Tongue (tissue), 1 donor: ENCODE measurements at regions not wholly inside any gene's neighbourhood (a gene's known extent, or its start where the extent isn't known, plus 50 kb on each side); places are given as distances from the start of the nearest gene placed in this dataset.
"Not testable (repeated sequence)": the region's sequence is repeated elsewhere in the genome, so short reads cannot be mapped to it uniquely, and the experiment has no call there.

Source experiments
- DNase-seq: peaks from one replicate; pipeline ENCODE4 v3.0.0-alpha.2; 2015

DNA sequence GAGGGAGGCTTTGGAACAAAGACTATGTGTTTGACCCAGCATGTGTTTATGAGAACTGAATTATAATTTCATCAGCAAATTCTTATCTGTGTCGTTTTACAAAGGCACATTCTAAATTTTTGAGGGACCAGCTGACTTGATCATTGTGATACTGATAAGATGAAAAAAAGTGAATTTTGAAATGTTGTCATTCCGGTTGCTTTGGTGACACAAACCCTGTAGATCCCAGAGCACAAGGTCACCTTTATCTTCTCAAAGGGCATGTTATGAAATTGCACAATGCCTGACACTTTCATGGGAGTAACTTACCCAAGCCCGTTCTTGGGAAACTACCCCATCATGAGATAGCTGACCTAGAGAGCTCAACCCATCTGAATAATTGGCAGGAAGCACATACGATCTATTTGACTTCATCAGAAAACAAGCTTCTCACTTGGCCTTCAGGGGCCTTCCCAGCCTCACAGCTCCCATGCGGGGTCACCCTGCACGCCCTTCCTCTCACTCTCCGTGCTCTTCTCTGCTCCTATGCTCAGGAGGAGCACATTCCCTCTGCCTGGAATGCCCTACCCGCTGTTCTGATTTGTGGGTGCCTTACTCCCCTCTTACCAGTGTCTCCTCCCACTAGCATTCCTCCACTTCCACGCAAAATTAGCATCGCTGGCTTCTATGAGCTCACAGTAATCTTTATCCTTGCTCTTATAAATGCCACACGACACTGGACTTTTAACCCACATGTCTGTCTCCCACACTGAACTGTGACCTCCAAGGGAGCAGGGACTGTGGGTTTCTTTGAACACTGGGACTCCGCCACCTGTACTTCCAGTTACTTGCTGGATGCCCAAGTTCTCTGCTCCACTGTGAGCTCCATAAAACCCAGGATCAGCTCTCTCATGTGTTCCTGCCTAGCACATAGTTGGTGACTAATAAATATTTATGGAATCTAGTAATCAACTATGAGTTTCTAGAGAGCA lies 555.8 kb upstream of the ID2 start:
- no peak for DNase-seq

DNA sequence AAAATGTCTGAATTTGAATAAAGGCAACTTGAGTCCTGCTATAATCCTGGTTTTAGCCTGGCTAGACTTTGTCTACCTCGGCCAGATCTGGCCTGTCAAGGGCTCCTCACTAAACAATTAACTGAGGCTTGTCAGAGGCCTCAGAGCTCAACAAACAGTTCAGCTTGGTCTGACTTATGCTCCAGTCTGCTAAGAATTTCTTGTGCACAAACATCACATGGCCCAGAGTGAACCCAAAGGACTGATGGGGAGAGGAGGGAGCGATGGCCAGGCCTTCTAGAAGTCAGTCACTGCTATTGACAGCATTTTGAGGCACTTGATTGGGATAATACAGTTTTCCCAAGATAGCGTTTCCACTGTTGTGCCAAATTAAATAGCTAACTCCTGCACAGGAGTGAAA lies 555.1 kb upstream of the ID2 start:
- no peak for DNase-seq

DNA sequence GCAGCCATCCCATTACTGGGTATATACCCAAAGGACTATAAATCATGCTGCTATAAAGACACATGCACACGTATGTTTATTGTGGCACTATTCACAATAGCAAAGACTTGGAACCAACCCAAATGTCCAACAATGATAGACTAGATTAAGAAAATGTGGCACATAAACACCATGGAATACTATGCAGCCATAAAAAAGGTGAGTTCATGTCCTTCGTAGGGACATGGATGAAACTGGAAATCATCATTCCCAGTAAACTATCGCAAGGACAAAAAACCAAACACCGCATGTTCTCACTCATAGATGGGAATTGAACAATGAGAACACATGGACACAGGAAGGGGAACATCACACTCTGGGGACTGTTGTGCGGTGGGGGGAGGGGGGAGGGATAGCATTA lies 550.4 kb upstream of the ID2 start:
- DNase-seq, result not testable (repeated sequence)

DNA sequence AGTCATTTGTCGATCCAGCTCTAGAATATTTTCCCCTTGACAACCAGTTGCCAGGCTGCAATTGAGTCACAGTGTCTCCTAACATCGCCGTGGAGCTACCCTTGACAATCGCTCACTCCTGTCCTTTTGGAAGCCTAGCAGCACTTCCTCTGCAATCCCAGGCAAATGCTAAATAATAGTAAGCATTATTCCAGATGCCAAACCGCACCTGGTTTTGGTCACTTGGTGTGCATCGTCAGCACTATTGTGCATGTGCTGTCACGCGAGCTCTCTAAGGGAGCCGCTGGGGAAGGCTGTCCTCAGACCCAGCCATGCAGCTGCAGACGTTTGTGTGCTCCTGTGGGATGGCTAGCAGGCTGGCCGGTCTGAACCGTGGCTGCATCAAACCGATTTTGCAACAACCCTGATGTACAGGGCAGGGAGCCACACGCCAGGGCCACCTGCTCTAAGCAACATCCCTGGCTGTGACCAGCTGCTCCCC lies 549.5 kb upstream of the ID2 start:
- peak; percentile 84 for DNase-seq

DNA sequence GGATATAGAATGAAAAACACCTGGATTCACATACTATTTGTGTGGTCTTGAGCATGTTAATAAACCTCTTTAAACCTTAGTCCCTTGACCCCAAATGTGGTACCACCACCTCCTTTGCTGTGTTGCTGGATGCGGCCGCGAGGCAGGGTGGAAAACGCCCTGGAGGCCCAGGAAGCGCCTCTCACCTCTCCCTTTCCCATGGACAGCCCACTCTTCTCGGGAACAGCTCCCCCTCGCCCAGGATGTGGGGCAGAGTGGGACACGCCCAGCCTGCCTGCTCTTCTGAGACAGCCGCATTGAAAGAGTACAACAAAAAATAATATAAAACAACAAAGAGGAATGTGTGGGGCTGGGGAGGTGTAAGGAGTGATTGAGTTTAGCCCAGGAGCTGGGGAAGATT lies 549.0 kb upstream of the ID2 start:
- DNase-seq, result no peak

DNA sequence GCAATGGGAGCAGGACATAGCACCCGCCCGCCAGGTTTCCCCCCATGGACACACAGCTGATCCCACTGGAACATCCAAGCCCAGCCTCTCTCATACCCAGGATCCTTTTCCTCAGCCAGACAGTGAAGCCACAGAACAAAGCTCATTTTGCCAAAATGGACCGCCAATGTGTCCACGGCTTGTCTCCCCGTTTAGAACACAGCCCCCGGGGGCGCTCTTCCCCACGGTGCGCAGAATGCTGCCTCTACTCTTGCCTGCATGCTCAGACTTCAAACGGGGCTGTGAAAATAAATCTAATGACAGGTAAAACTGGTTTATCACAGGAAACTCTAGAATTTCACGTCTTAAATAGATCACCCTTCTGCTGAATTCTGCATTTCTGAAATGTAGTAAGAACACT lies 548.5 kb upstream of the ID2 start:
- peak; percentile 29 for DNase-seq

DNA sequence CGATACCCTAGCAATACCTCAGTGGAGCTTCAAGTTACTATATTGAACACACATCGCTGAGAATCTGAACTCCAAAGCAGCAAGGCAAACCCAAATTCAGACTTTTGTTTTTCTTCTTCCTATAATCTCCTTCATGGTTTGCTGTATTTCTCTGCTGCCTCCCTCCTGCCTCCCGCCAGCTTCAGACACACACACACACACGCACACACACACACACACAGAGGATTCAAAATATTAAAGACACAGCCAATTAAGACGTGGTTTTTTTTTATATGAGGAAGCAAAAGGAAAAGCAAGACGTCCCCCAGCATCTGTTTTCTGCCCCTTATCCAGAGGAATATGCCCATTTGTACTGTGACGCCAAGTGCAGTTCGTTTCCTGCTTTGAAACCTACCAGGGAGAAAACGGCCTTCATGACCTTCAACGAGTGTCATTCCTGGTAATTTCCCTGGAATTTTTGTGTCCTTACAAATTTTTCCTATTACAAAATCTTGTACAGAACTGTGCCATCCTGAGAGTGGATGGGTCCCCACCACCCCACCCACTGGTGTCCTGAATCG lies 547.9 kb upstream of the ID2 start:
- no peak for DNase-seq

DNA sequence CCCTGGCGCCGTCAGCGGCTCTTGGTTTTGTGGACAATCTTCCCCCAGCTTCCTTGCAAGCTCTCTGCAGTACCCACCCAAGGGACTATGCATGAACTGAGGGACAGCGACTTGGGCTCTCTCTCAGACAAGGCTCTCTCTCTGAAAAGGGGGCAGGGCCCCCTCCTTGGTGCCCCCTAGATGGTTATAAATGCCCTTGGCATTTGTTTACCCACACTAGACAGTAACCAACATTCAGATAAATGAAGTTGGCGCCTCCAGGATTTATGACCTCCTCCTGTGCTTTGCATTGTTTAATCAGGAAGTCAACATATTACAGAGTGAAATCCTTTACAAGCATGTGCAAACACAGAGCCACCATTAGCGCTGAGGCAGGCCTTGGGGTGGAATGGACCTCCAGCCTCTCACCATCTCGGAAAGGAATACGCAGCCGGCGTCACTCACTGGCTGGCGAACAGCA lies 547.4 kb upstream of the ID2 start:
- no peak for DNase-seq

DNA sequence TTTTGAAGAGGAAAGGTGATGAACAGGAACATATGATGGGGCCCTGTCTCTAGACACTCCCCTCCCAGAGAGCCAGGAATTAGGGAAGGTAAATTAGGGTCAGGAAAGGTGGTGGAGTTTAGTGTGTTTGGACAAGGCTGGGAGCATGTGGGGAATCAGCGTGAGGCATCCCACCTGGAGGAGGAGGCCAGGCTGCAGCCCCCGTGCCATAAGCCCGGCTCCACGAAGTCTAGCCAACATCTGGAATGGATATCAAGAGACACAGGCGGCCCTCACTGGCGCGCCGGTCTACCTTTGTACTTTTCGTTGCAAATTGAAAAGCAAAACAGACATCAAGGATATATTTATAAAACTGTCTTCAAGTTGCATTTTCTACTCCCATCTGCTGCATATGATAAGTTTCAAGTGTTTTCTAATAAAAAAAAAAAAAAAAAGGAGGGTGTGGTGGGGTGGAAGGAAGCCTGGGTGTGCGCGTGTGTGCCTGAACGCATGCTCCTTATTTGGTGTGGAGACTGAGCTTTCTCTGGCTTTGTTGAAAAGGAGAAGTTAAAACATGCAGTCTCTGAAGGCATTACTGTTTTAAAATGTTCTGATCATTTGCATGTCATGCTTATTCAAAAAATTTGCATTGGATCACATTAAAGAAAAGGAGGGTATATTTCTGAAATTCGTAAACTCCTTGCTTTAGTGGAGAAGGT lies 546.7 kb upstream of the ID2 start:
- DNase-seq, result peak; percentile 64

DNA sequence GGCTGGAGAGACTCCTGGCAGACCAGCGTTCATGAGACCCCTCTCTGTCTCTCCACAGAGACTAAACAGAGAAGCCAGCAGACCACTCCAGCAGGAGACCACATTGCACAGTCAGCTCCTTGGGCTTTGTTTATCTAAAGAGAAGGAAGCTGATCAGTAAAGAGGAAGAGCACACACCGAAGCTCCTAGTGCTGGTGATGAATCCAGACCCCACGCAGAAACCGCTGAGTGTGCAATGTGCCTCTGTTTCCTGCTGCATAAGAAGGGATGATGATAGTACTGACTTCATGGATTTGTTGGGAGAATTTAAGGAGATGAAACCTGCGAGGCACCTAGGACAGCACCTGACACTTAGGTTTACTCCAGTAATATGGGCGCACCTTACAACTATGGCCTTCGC lies 544.1 kb upstream of the ID2 start:
- no peak for DNase-seq

DNA sequence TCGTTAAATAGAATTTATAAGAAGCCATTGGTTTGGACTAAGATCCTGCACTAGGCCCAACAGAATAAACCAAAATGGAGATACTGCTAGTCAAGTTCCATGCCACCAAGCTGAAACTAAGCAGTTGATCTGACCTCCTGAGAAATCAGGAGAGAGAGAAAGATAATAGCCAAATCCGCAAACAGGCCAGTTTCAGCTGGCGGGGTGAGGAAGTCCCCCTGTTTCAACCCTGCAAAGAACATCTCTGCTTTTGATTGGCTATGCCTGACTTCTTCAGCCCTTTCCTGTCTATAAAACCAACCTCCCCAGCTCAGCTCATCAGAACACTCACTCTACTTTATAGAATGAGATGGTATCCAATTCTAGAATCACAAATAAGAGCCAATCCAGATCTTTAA lies 543.3 kb upstream of the ID2 start:
- no peak for DNase-seq

DNA sequence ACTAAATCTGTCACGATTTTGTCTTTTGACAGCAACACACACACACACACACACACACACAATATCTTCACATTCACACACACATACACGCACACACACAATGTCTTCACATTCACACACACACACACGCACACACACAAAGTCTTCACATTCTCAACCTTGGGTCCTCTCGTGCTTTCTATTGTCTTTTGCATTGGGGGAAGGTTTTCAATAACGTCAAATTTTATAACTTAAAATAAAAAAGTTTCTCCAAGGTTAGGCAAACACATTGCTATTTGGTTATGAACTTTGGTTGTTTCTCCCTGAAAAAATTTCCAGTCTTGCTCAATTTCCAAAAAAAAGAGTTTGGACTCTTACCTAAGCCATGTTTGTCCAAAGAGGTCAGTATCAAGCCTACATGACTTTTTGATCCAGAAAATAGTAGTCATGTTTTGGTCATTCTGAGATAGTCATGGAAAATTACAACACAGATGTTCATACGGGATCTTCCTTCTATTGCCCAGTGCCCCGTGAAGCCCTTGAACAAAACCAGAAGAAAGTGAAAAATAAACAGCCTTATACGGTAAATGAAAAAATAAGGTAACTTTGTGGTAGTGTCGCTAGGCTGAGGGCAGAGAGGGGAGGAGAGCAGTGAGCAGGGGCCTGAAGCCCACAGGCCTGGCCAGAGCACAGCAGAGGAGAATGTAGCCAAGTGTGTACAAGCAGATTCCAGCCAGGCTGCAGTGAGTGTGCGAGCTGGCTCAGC lies 542.8 kb upstream of the ID2 start:
- DNase-seq, result no peak

DNA sequence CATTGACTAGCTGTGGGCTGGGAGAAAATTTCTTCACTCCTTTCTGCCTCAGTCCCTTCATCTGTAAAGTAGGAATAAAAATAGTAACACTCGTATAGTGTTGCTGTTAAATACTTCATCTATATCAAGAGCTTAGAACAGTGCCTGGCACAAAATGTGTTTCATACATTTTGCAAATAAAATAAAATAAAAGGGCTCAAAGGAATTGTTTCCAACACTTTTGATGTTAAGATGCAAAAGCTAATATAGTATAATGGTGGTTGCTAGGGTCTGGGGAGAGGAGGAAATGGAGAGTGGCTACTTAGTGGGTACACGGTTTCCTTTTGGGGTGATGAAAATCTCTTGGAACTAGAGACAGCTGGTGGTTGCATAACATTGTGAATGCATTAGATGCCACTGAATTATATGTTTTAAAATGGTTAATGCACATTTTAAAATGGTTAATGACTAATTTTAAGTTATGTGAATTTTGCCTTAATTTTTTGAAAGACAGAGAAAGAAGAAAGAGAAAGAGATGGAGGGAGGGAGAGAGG lies 542.1 kb upstream of the ID2 start:
- no peak for DNase-seq

DNA sequence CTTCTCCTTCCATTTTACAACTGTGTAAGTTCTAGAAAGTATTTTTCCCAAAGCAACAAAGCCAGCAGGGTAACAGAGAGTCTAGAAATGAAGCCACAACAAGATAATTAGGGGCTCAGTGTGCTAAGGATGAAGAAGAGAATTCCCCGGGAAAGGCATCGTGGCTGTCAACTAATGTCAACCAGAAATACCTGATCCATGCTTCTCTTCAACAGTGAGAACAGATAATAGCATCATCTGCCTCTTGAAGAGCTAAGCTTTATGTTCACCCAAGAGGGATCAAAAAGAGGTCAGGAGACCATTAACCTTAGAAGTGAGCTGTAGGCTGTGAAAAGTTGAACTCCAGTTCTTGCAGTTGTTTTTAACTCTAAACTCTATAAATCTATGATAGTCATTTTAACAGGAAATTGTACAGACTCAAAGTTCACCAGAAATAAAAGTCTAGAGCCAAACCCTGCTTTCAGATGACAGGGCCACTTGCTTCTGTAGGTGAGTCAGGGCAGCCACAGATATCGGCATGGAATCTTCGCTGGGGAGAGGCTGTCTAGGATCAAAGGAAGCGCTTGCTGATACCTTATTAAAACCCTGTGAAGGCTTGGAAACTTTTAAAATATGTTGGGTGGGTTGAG lies 540.7 kb upstream of the ID2 start:
- DNase-seq, result no peak

DNA sequence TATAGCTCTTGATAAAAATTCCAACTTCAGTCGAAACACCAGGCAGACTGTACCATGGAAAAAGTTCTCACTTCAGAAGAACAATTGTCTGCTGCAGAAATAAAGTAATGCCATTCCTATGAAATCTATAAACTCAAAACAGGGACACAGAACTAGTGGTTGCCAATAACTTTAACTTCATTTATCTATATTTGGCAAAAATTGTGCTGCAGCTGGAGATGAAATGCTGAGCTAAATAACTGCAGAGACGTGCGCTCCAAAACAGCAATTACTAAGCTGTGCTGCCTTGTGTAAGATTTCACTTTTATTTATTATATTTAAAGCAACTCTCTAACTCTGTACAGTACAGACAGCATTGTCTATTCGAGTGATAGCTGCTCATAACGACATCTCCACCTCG lies 540.1 kb upstream of the ID2 start:
- DNase-seq, result peak; percentile 76

DNA sequence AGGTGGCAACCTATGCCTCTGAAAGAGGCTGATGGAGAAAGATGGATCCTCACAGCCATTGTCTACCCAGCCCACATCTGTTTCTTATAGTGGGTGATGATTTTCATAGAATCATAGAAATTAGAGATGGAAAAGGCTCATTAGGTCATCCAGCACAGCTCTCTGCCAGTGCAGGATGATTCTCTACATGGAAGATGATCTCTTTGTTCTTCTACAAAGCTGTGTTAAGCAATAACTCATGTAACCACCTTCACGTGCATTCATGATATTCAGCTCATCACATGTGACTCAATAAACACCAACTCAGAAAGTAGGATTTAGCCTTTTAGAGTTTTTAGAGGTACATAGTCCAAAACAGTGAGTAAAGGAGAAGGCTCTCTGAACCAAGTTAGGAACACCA lies 539.4 kb upstream of the ID2 start:
- no peak for DNase-seq

DNA sequence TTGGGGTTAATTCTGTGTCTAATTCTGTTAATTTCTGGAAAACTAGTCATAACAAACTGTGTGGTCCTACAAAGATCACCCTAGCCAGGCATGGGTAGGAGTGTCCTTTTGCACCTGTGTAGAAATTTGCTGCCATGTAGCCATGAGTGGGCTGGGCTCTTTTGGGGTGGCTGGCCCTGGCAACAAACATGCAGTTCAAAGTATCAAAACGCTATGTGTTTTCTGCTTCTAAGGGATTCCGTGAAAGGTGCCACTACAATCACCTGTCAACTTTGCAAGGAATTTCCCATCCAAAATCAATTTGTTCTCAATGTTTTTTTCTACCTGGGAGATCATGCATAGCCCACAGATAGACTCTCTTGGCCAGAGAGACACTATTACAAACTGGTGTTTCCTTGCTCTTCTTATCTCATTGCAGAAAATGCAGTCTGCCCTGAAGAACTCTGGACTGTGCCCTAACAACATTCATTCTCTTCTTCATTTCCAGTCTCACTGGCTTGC lies 537.7 kb upstream of the ID2 start:
- DNase-seq, result no peak

DNA sequence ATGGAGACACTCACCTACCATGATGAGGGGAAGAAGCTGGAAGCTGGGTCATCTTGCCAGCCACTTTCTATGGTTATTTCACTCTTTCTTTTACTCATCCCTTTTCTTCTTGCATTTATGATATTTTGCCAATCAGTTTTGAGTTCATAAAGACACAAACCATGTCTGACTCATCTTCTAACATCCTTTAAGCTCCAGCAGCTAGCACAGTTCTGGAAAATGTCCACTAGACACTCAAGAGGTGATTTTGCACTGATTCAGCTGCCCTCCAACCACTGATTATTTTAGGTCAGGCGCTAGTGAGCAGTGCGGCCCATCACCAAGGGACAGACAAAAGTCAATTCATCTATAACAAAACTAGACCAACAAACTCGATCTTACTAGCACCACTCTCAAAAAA lies 537.1 kb upstream of the ID2 start:
- DNase-seq, result no peak

DNA sequence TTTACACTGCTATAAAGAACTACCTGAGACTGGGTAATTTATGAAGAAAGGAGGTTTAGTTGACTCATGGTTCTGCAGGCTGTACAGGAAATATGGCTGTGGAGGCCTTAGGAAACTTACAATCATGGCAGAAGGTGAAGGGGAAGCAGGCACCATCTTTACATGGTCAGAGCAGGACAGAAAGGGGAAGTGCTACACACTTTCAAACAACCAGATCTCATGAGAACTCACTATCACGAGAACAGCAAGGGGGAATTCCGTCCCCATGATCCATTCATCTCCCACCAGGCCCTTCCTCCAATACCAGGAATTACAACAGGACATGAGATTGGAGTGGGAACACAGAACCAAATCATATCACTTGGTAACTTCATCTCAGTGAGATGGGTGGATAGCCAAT lies 536.5 kb upstream of the ID2 start:
- not testable (repeated sequence) for DNase-seq

DNA sequence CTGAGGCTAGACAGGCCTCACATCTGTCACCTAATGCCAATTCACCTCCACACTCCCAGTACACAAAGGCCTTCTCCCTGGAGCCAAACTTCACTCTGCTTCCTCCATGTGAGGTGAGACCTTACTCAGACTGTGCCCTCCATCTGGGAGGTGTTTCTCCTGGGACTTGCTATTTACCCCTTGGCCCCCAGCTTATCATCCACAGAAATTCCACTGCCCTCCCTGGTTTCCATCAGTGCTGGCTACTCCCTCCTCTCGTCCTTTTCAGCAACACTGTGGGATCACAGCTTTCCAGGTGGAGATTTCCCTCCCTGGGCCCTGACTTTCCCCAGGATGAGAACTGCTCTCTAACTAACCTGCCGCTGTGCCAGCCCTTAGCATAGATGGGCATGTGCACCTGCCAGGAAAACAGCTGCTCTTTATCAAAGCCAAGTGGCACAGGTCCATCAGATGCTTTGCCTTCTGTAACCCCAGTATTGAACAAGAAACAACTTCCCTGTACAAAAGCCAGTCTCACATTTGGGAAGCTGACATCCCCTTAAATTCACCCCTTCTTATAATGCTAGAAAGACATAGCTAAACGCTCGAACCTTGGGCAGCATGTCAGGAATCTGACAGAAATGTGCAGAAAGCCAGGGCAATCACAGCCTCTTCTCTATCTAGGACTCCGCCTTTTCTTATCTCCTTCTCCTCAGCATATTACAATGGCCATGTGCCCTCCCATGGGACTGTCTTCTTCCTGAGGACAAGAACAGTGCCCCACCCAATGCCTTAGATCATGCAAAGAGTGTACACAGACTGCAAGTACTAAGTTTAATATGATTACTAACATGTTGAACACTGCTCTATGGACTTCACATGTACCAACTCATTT lies 535.5 kb upstream of the ID2 start:
- peak; percentile 64 for DNase-seq
